Endodermal cell (in vitro differentiated cells): ENCODE measurements at regions not wholly inside any gene's neighbourhood (a gene's known extent, or its start where the extent isn't known, plus 50 kb on each side); places are given as distances from the start of the nearest gene placed in this dataset.

ENCODE experiments used
- DNase-seq: peaks from one replicate; pipeline ENCODE4 v3.0.0-alpha.2; 2017
- H3K27ac ChIP-seq: 2 replicates; pipeline ENCODE4 v1.5.1; 2013; ENCODE audit warnings: mild to moderate bottlenecking, low read depth, low read length, moderate library complexity
- H3K27me3 ChIP-seq: 2 replicates; pipeline ENCODE4 v1.6.1; 2013; ENCODE audit warnings: mild to moderate bottlenecking, low read length, moderate library complexity; ENCODE audit not compliant: insufficient read depth, control insufficient read depth, poor library complexity, severe bottlenecking
- H3K36me3 ChIP-seq: 2 replicates; pipeline ENCODE4 v1.7.0; 2013; ENCODE audit warnings: mild to moderate bottlenecking, low read length, moderate library complexity; ENCODE audit not compliant: control insufficient read depth, insufficient read depth
- H3K4me1 ChIP-seq: one replicate; pipeline ENCODE4 v1.7.0; 2013; ENCODE audit warnings: low read length; ENCODE audit not compliant: control insufficient read depth, insufficient read depth
- H3K4me3 ChIP-seq: 2 replicates; pipeline ENCODE4 v1.5.1; 2013; ENCODE audit warnings: mild to moderate bottlenecking, low read length, moderate library complexity
- H3K9ac ChIP-seq: 2 replicates; pipeline ENCODE4 v1.6.1; 2013; ENCODE audit warnings: mild to moderate bottlenecking, low read length, moderate library complexity; ENCODE audit not compliant: poor library complexity, severe bottlenecking; ENCODE audit errors: extremely low read depth
- H3K9me3 ChIP-seq: 2 replicates; pipeline ENCODE4 v1.6.1; 2013; ENCODE audit warnings: mild to moderate bottlenecking, low read length, moderate library complexity; ENCODE audit not compliant: control insufficient read depth
- H3K27ac Mint-ChIP-seq: 2 replicates; pipeline ENCODE4 v1.8.0; 2020; ENCODE audit warnings: mixed read lengths
- H3K27me3 Mint-ChIP-seq: 2 replicates; pipeline ENCODE4 v1.8.0; 2021; ENCODE audit warnings: mild to moderate bottlenecking, mixed read lengths; ENCODE audit not compliant: insufficient read depth
- H3K36me3 Mint-ChIP-seq: 2 replicates; pipeline ENCODE4 v1.8.0; 2020; ENCODE audit warnings: low read depth, mixed read lengths
- H3K4me1 Mint-ChIP-seq: 2 replicates; pipeline ENCODE4 v1.8.0; 2020; ENCODE audit warnings: mixed read lengths
- H3K4me3 Mint-ChIP-seq: 2 replicates; pipeline ENCODE4 v1.8.0; 2020; ENCODE audit warnings: mild to moderate bottlenecking, moderate library complexity, mixed read lengths
- H3K9me3 Mint-ChIP-seq: 2 replicates; pipeline ENCODE4 v1.8.0; 2020; ENCODE audit warnings: mild to moderate bottlenecking, mixed read lengths
- CTCF ChIP-seq: fragments of 200-600 bp; sonication (generic); conservative IDR thresholded peaks from 2 replicates; pipeline ENCODE4 v1.5.0; 2021; ENCODE audit warnings: antibody characterized with exemption, mild to moderate bottlenecking
- WGBS, 2 experiments: methylation state at CpG; one replicate each; pipeline versions ENCODE4 v1.1.5 to v1.1.7; 2013; ENCODE audit warnings: missing lambda C conversion rate in 2 of 2, mixed read lengths in 1 of 2; ENCODE audit not compliant: insufficient coverage in 1 of 2, insufficient read length in 1 of 2; 5-methylcytosine and 5-hydroxymethylcytosine counted together

DNA sequence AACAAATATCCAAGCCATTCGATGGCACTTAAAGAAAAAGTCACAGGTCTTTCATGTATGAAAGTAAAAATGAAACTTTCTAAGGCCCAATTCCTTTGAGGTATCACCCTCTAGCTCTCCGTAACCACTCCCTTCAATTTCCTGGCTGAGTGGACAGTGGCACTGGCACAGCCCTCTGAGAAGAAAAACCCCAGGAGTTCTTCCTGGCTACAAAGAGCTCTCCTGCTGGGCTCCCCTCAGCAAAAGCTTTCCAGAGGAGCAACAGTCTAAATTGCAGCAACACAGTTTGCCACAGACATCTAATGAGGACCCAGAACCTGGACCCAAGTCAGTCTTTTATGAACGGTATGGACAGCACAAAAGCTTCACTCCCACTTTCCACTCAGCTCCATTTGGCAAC is 71.8 kb downstream of the FUNDC1 start:
- no peaks in the 10 kb centered on the region for H3K36me3 Mint-ChIP-seq
- TF ChIP-seq CTCF = no peak
- no peaks in the 10 kb centered on the region for H3K27me3 ChIP-seq
- 91% methylated on average over 3 of the region's 3 CpGs; no CpG with 5 or more reads in 1 of the 2 experiments for WGBS, 2 experiments
- H3K9me3 ChIP-seq = no peaks in the 10 kb centered on the region
- DNase-seq = no peak
- no peaks in the 10 kb centered on the region for H3K36me3 ChIP-seq
- no peak overlapping the region for H3K4me3 Mint-ChIP-seq
- no peak overlapping the region for H3K27ac Mint-ChIP-seq
- no peaks in the 10 kb centered on the region for H3K4me1 ChIP-seq
- no peak overlapping the region for H3K4me3 ChIP-seq
- peaks cover 7% of the 10 kb centered on the region for H3K4me1 Mint-ChIP-seq
- H3K9ac ChIP-seq = no peak overlapping the region
- peaks cover 3% of the 10 kb centered on the region for H3K27me3 Mint-ChIP-seq
- peaks cover 65% of the 10 kb centered on the region for H3K9me3 Mint-ChIP-seq
- no peak overlapping the region for H3K27ac ChIP-seq

- H3K4me3 Mint-ChIP-seq = no peak overlapping the region
- no peaks in the 10 kb centered on the region for H3K9me3 ChIP-seq
- no peaks in the 10 kb centered on the region for H3K36me3 ChIP-seq
- WGBS, 2 experiments = 84 to 95% methylated on average over 3 to 4 of the region's 4 CpGs
- no peaks in the 10 kb centered on the region for H3K4me1 ChIP-seq
- no peak for DNase-seq
- TF ChIP-seq CTCF = no peak
- no peak overlapping the region for H3K27ac ChIP-seq
- no peaks in the 10 kb centered on the region for H3K36me3 Mint-ChIP-seq
- H3K27me3 ChIP-seq = no peaks in the 10 kb centered on the region
- no peak overlapping the region for H3K9ac ChIP-seq
- no peaks in the 10 kb centered on the region for H3K4me1 Mint-ChIP-seq
- H3K9me3 Mint-ChIP-seq = peaks cover 68% of the 10 kb centered on the region
- no peaks in the 10 kb centered on the region for H3K27me3 Mint-ChIP-seq
- H3K4me3 ChIP-seq = no peak overlapping the region
- no peak overlapping the region for H3K27ac Mint-ChIP-seq
Observed at GRCh38 chrX:44462850-44463249, 79.8 kb downstream of the FUNDC1 start.

GRCh38 chrX:44459501-44459900 is 83.2 kb downstream of the FUNDC1 start:
- H3K27me3 ChIP-seq = no peaks in the 10 kb centered on the region
- no peaks in the 10 kb centered on the region for H3K36me3 Mint-ChIP-seq
- H3K27me3 Mint-ChIP-seq = no peaks in the 10 kb centered on the region
- WGBS, 2 experiments = 89% methylated on average over 4 of the region's 5 CpGs; no CpG with 5 or more reads in 1 of the 2 experiments
- no peak for DNase-seq
- no peak for TF ChIP-seq CTCF
- peaks cover 58% of the 10 kb centered on the region for H3K9me3 Mint-ChIP-seq
- no peak overlapping the region for H3K9ac ChIP-seq
- H3K4me3 ChIP-seq = no peak overlapping the region
- no peaks in the 10 kb centered on the region for H3K4me1 ChIP-seq
- no peaks in the 10 kb centered on the region for H3K9me3 ChIP-seq
- no peak overlapping the region for H3K27ac ChIP-seq
- H3K4me3 Mint-ChIP-seq = no peak overlapping the region
- H3K27ac Mint-ChIP-seq = no peak overlapping the region
- H3K36me3 ChIP-seq = no peaks in the 10 kb centered on the region
- H3K4me1 Mint-ChIP-seq = no peaks in the 10 kb centered on the region
